H9 (cell line): ENCODE measurements at regions not wholly inside any gene's neighbourhood (a gene's known extent, or its start where the extent isn't known, plus 50 kb on each side); places are given as distances from the start of the nearest gene placed in this dataset.

ENCODE experiments used
- DNase-seq: peaks from one replicate; pipeline ENCODE4 v3.0.0-alpha.2; 2017
- H2AFZ ChIP-seq: one replicate; pipeline ENCODE4 v1.6.1; 2013; ENCODE audit warnings: mild to moderate bottlenecking, low read length, control low read depth, moderate library complexity
- H2AK5ac ChIP-seq: 2 replicates; pipeline ENCODE4 v1.6.1; 2013; ENCODE audit warnings: low read length, control low read depth, mixed read lengths; ENCODE audit not compliant: insufficient read length
- H2BK120ac ChIP-seq: one replicate; pipeline ENCODE4 v1.6.1; 2013; ENCODE audit warnings: low read depth, mild to moderate bottlenecking, low read length, control low read depth, inconsistent platforms; ENCODE audit not compliant: poor library complexity, severe bottlenecking
- H2BK12ac ChIP-seq: 2 replicates; pipeline ENCODE4 v1.6.1; 2013; ENCODE audit warnings: low read length, control low read depth, mixed read lengths, low read depth; ENCODE audit not compliant: insufficient read length
- H2BK15ac ChIP-seq: 2 replicates; pipeline ENCODE4 v1.6.1; 2013; ENCODE audit warnings: low read depth, low read length, control low read depth
- H2BK20ac ChIP-seq: one replicate; pipeline ENCODE4 v1.6.1; 2013; ENCODE audit warnings: low read depth, mild to moderate bottlenecking, low read length, control low read depth, inconsistent platforms; ENCODE audit not compliant: poor library complexity, severe bottlenecking
- H2BK5ac ChIP-seq: 2 replicates; pipeline ENCODE4 v1.6.1; 2013; ENCODE audit warnings: low read length, control low read depth, mixed read lengths; ENCODE audit not compliant: insufficient read length
- H3K14ac ChIP-seq: 2 replicates; pipeline ENCODE4 v1.6.1; 2013; ENCODE audit warnings: low read length, control low read depth; ENCODE audit not compliant: insufficient read depth
- H3K18ac ChIP-seq: 2 replicates; pipeline ENCODE4 v1.6.1; 2013; ENCODE audit warnings: low read depth, mild to moderate bottlenecking, mixed read lengths, low read length, control low read depth; ENCODE audit not compliant: insufficient read length
- H3K23ac ChIP-seq: 2 replicates; pipeline ENCODE4 v1.6.1; 2013; ENCODE audit warnings: low read length, control low read depth, mixed read lengths, low read depth; ENCODE audit not compliant: insufficient read length
- H3K23me2 ChIP-seq: 2 replicates; pipeline ENCODE4 v1.6.1; 2013; ENCODE audit warnings: low read depth, mild to moderate bottlenecking, mixed read lengths, low read length, control low read depth; ENCODE audit not compliant: insufficient read length, poor library complexity, severe bottlenecking
- H3K27ac ChIP-seq: 2 replicates; pipeline ENCODE4 v1.5.1; 2013; ENCODE audit warnings: low read length, control low read depth, mixed read lengths, low read depth; ENCODE audit not compliant: insufficient read length
- H3K27me3 ChIP-seq: 2 replicates; pipeline ENCODE4 v1.6.1; 2013; ENCODE audit warnings: low read length, control low read depth, inconsistent platforms; ENCODE audit not compliant: insufficient read depth
- H3K4ac ChIP-seq: 2 replicates; pipeline ENCODE4 v1.6.1; 2013; ENCODE audit warnings: low read depth, mild to moderate bottlenecking, control low read depth, inconsistent platforms, low read length, moderate library complexity
- H3K4me1 ChIP-seq: 2 replicates; pipeline ENCODE4 v1.6.1; 2013; ENCODE audit warnings: low read length, control low read depth, inconsistent platforms; ENCODE audit not compliant: insufficient read depth
- H3K4me2 ChIP-seq: 2 replicates; pipeline ENCODE4 v1.6.1; 2013; ENCODE audit warnings: low read length, control low read depth, mixed read lengths; ENCODE audit not compliant: insufficient read length, insufficient read depth
- H3K56ac ChIP-seq: 2 replicates; pipeline ENCODE4 v1.6.1; 2013; ENCODE audit warnings: low read depth, mild to moderate bottlenecking, mixed read lengths, low read length, control low read depth; ENCODE audit not compliant: insufficient read length
- H3K79me1 ChIP-seq: 2 replicates; pipeline ENCODE4 v1.6.1; 2013; ENCODE audit warnings: low read depth, mild to moderate bottlenecking, moderate library complexity, low read length, control low read depth, inconsistent platforms; ENCODE audit not compliant: insufficient read depth, poor library complexity, severe bottlenecking
- H3K79me2 ChIP-seq: 2 replicates; pipeline ENCODE4 v1.6.1; 2013; ENCODE audit warnings: low read length, control low read depth, inconsistent platforms; ENCODE audit not compliant: insufficient read depth
- H3K9ac ChIP-seq: 2 replicates; pipeline ENCODE4 v1.6.1; 2013; ENCODE audit warnings: low read length, control low read depth, mixed read lengths; ENCODE audit not compliant: insufficient read length; ENCODE audit errors: extremely low read depth
- H3K9me3 ChIP-seq: one replicate; pipeline ENCODE4 v1.6.1; 2013; ENCODE audit warnings: low read depth, low read length, inconsistent platforms; ENCODE audit not compliant: control insufficient read depth
- H3T11ph ChIP-seq: one replicate; pipeline ENCODE4 v1.6.1; 2013; ENCODE audit warnings: mild to moderate bottlenecking, low read length, control low read depth, inconsistent platforms
- H4K20me1 ChIP-seq: one replicate; pipeline ENCODE4 v1.6.1; 2013; ENCODE audit not compliant: control insufficient read depth, insufficient read length, insufficient read depth
- H4K5ac ChIP-seq: 2 replicates; pipeline ENCODE4 v1.6.1; 2013; ENCODE audit warnings: low read depth, mild to moderate bottlenecking, mixed read lengths, low read length, control low read depth; ENCODE audit not compliant: insufficient read length
- H4K8ac ChIP-seq: replicated peaks from 2 replicates; pipeline ENCODE4 v1.6.1; 2013; ENCODE audit warnings: low read length, control low read depth, mixed read lengths, low read depth; ENCODE audit not compliant: insufficient read length
- H4K91ac ChIP-seq: 2 replicates; pipeline ENCODE4 v1.6.1; 2013; ENCODE audit warnings: low read depth, mild to moderate bottlenecking, moderate library complexity, mixed read lengths, low read length, control low read depth; ENCODE audit not compliant: insufficient read length
- H3K27ac Mint-ChIP-seq, 3 experiments: 2 replicates in 2 of 3; 3 replicates in 1 of 3; pipeline ENCODE4 v1.8.0; 2020 to 2021; ENCODE audit warnings: mixed read lengths in 3 of 3, mild to moderate bottlenecking in 1 of 3, moderate library complexity in 1 of 3
- H3K27me3 Mint-ChIP-seq: 2 replicates; pipeline ENCODE4 v1.8.0; 2021; ENCODE audit warnings: low read depth, mild to moderate bottlenecking, moderate library complexity, mixed read lengths
- H3K36me3 Mint-ChIP-seq, 3 experiments: 2 replicates in 2 of 3; 3 replicates in 1 of 3; pipeline ENCODE4 v1.8.0; 2020 to 2021; ENCODE audit warnings: low read depth in 3 of 3, mixed read lengths in 3 of 3; ENCODE audit not compliant: insufficient read depth in 1 of 3
- H3K4me1 Mint-ChIP-seq, 2 experiments: 2 replicates each; pipeline ENCODE4 v1.8.0; 2020; ENCODE audit warnings: mixed read lengths in 2 of 2
- H3K4me3 Mint-ChIP-seq, 2 experiments: 2 replicates in 1 of 2; 3 replicates in 1 of 2; pipeline ENCODE4 v1.8.0; 2020 to 2021; ENCODE audit warnings: mild to moderate bottlenecking in 2 of 2, mixed read lengths in 2 of 2, moderate library complexity in 1 of 2
- H3K9me3 Mint-ChIP-seq, 2 experiments: 2 replicates in 1 of 2; 3 replicates in 1 of 2; pipeline ENCODE4 v1.8.0; 2020; ENCODE audit warnings: mild to moderate bottlenecking in 2 of 2, mixed read lengths in 2 of 2, moderate library complexity in 1 of 2
- WGBS: extraction: QIAGEN DNeasy Blood & Tissue Kit; methylation state at CpG from one replicate; pipeline ENCODE4 v1.1.7; 2013; ENCODE audit warnings: missing lambda C conversion rate, low lambda C conversion rate, mixed read lengths; ENCODE audit not compliant: insufficient read length; ENCODE audit errors: extremely low coverage; 5-methylcytosine and 5-hydroxymethylcytosine counted together
- TF ChIP-seq, protein P1 (sequence below): fragments of 200-600 bp; sonication (generic); conservative IDR thresholded peaks from 3 replicates; pipeline ENCODE4 v1.8.0; 2021; ENCODE audit warnings: antibody characterized with exemption, mild to moderate bottlenecking

DNA sequence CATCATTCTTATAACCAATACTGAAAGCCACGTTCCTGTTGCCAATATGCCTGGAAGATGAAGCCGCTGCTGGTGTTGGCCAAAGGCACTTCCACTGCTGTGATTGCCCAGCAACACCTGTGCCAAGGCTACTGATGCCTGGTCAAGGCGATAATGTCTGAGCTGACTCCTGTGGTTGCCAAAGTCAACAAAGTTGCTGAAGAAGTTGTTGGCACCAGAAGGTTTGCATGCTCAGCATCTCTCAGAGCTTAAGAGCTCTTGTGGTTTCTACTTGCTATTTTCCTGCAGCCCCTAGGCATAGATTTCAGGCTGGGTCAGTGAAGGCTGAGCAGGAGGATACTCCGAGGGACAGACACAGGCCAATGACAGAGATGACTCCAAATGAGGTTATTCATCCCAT, 63.4 kb upstream of the RAB3GAP2 start:
- H3K4me2 ChIP-seq = no peak overlapping the region
- no peak for DNase-seq

More for the DNA sequence above, 63.4 kb upstream of the RAB3GAP2 start:
- Histone ChIP-seq H2BK15ac (0 out of 2 replicates have a peak overlapping the region, but pooled peaks have one; percentile 65), H2BK120ac (no peak overlapping the region), H3K56ac (no peak overlapping the region), H3K23me2 (no peaks in the 10 kb centered on the region), H2BK20ac (no peak overlapping the region), H3T11ph (peak overlapping the region; percentile 10), H2BK12ac (no peak overlapping the region), H3K27ac (no peak overlapping the region), H2AK5ac (peak overlapping the region; percentile 30), H3K9ac (no peak overlapping the region), H2BK5ac (no peak overlapping the region), H4K5ac (no peak overlapping the region), H3K4me1 (peaks cover 12% of the 10 kb centered on the region; the same call in 1 of the 2 replicates), H4K20me1 (no peaks in the 10 kb centered on the region), H2AFZ (no peak overlapping the region), H4K91ac (no peak overlapping the region), H3K9me3 (no peaks in the 10 kb centered on the region), H3K14ac (no peak overlapping the region), H3K23ac (no peak overlapping the region), H3K18ac (peak overlapping the region; percentile 62), H4K8ac (no peak overlapping the region), H3K27me3 (no peaks in the 10 kb centered on the region), H3K4ac (no peak overlapping the region), H3K79me1 (no peaks in the 10 kb centered on the region), H3K79me2 (no peaks in the 10 kb centered on the region)
- Mint-ChIP-seq H3K27me3 (no peaks in the 10 kb centered on the region), H3K4me3 (no peak overlapping the region), H3K27ac (peak overlapping the region; percentile 39 to 93 (median 55); a peak in 5 of 7 replicates), H3K9me3 (no peaks in the 10 kb centered on the region), H3K4me1 (peaks cover 48 to 50% of the 10 kb centered on the region in 2 experiments), H3K36me3 (no peaks in the 10 kb centered on the region; a peak in 1 of 7 replicates)
- TF ChIP-seq, protein P1, sequence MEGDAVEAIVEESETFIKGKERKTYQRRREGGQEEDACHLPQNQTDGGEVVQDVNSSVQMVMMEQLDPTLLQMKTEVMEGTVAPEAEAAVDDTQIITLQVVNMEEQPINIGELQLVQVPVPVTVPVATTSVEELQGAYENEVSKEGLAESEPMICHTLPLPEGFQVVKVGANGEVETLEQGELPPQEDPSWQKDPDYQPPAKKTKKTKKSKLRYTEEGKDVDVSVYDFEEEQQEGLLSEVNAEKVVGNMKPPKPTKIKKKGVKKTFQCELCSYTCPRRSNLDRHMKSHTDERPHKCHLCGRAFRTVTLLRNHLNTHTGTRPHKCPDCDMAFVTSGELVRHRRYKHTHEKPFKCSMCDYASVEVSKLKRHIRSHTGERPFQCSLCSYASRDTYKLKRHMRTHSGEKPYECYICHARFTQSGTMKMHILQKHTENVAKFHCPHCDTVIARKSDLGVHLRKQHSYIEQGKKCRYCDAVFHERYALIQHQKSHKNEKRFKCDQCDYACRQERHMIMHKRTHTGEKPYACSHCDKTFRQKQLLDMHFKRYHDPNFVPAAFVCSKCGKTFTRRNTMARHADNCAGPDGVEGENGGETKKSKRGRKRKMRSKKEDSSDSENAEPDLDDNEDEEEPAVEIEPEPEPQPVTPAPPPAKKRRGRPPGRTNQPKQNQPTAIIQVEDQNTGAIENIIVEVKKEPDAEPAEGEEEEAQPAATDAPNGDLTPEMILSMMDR = no peak
- no CpG with 5 or more reads among the region's 4 CpGs for WGBS
